Keratinocyte (primary cell): ENCODE measurements at regions not wholly inside any gene's neighbourhood (a gene's known extent, or its start where the extent isn't known, plus 50 kb on each side); places are given as distances from the start of the nearest gene placed in this dataset.

Experiments used
- DNase-seq: peaks from one replicate; pipeline ENCODE4 v3.0.0-alpha.2; 2011; ENCODE audit warnings: low read depth, missing footprints, low spot score
- FAIRE-seq: peaks from 2 replicates; lab custom pipeline; 2011; peaks lifted over from hg19 to GRCh38; lab: Jason Lieb, UNC
- H2AFZ ChIP-seq: 2 replicates; pipeline ENCODE4 v1.6.0; 2012; ENCODE audit warnings: low read length, control low read depth, inconsistent platforms; ENCODE audit not compliant: control insufficient read depth
- H3K27ac ChIP-seq: 2 replicates; pipeline ENCODE4 v1.5.1; 2011; ENCODE audit warnings: low read length; ENCODE audit not compliant: control insufficient read depth, insufficient read depth
- H3K27me3 ChIP-seq: 3 replicates; pipeline ENCODE4 v1.6.0; 2011; ENCODE audit warnings: low read length; ENCODE audit not compliant: control insufficient read depth, insufficient read depth; ENCODE audit errors: extremely low read depth
- H3K36me3 ChIP-seq, 2 experiments: 2 replicates in 1 of 2; 3 replicates in 1 of 2; pipeline ENCODE4 v1.5.1; 2011; ENCODE audit warnings: low read length in 2 of 2, mild to moderate bottlenecking in 1 of 2; ENCODE audit not compliant: control insufficient read depth in 2 of 2, insufficient read depth in 2 of 2; ENCODE audit errors: extremely low read depth in 1 of 2
- H3K4me1 ChIP-seq: 3 replicates; pipeline ENCODE4 v1.5.1; 2011; ENCODE audit warnings: low read length; ENCODE audit not compliant: control insufficient read depth, insufficient read depth; ENCODE audit errors: extremely low read depth
- H3K4me2 ChIP-seq: 3 replicates; pipeline ENCODE4 v1.6.0; 2011; ENCODE audit warnings: low read depth, low read length; ENCODE audit not compliant: control insufficient read depth, insufficient read depth; ENCODE audit errors: extremely low read depth
- H3K4me3 ChIP-seq, 3 experiments: fragments of 200-600 bp in 1 of 3; sonication (generic) in 1 of 3; 2 replicates in 2 of 3; 3 replicates in 1 of 3; pipeline ENCODE4 v1.5.1; 2011 to 2016; ENCODE audit warnings: low read length in 3 of 3, mild to moderate bottlenecking in 3 of 3, control low read depth in 2 of 3, inconsistent platforms in 1 of 3, low read depth in 1 of 3, mixed read lengths in 1 of 3, mixed run types in 1 of 3, moderate library complexity in 1 of 3; ENCODE audit not compliant: control insufficient read depth in 2 of 3, insufficient read depth in 2 of 3; ENCODE audit errors: extremely low read depth in 1 of 3
- H3K79me2 ChIP-seq: 2 replicates; pipeline ENCODE4 v1.6.0; 2012; ENCODE audit warnings: low read length; ENCODE audit not compliant: control insufficient read depth, insufficient read depth
- H3K9ac ChIP-seq: 3 replicates; pipeline ENCODE4 v1.6.0; 2011; ENCODE audit warnings: low read length; ENCODE audit not compliant: control insufficient read depth, insufficient read depth; ENCODE audit errors: extremely low read depth
- H3K9me1 ChIP-seq: 3 replicates; pipeline ENCODE4 v1.6.0; 2011; ENCODE audit warnings: low read length; ENCODE audit not compliant: control insufficient read depth, insufficient read depth; ENCODE audit errors: extremely low read depth
- H3K9me3 ChIP-seq: 2 replicates; pipeline ENCODE4 v1.5.1; 2012; ENCODE audit warnings: low read depth, low read length; ENCODE audit not compliant: control insufficient read depth
- H4K20me1 ChIP-seq: 3 replicates; pipeline ENCODE4 v1.6.0; 2011; ENCODE audit warnings: low read length; ENCODE audit not compliant: control insufficient read depth, insufficient read depth; ENCODE audit errors: extremely low read depth
- EZH2 ChIP-seq: IDR thresholded peaks from one replicate; pipeline ENCODE4 v1.6.1; 2012; ENCODE audit warnings: inconsistent platforms, mild to moderate bottlenecking, low read length, moderate library complexity
- dilution Hi-C: fragments of 300-500 bp; cut with MboI; formaldehyde crosslinking; loops from one replicate; pipeline ENCODE4 v1.7.0; 2020; ENCODE audit warnings: low sequenced_read_pairs; ENCODE audit not compliant: extremely low pct_ligation_motif_present
- TF ChIP-seq, protein P1 (sequence below), 3 experiments: IDR thresholded peaks in 1 of 3; conservative IDR thresholded peaks in 1 of 3; optimal IDR thresholded peaks in 1 of 3; 2 replicates in 2 of 3; 3 replicates in 1 of 3; pipeline versions ENCODE3 to v1.5.1; 2011; ENCODE audit warnings: low read length in 3 of 3, mild to moderate bottlenecking in 3 of 3, moderate library complexity in 2 of 3, control low read depth in 1 of 3, inconsistent platforms in 1 of 3; ENCODE audit not compliant: insufficient read depth in 2 of 3; ENCODE audit errors: extremely low read depth in 1 of 3

DNA sequence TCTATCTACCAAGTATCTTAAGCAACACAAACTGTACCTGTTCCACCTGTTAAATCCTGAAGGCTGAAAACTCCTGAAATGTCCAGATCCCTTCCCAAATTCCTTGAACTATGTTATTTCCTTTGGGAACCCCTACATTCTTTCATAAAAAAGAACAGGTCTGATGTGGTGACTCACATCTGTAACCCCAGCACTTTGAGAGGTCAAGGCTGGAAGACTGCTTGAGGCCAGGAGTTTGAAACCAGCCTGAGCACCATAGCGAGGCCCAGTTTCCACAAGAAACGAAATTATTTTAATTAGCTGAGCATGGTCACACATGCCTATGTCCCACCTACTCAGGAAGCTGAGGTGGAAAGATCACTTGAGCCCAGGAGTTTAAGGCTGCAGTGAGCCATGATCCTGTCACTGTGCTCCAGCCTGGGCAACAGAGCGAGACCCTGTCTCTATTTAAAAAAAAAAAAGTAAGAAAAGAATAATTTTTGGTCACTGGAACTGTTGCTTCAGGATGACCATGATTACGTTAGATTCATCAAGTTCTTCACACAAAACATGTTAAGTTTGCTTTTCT, 84.3 kb downstream of the PHLDA1 start:
- H3K79me2 ChIP-seq: no peaks in the 10 kb centered on the region
- dilution Hi-C loops: no loop called here
- no peaks in the 10 kb centered on the region for H3K27me3 ChIP-seq
- DNase-seq (no peak), FAIRE-seq (peak; percentile 32)
- H3K36me3 ChIP-seq: no peaks in the 10 kb centered on the region
- no peaks in the 10 kb centered on the region for H3K9me3 ChIP-seq
- TF ChIP-seq EZH2: no peak
- TF ChIP-seq, protein P1, sequence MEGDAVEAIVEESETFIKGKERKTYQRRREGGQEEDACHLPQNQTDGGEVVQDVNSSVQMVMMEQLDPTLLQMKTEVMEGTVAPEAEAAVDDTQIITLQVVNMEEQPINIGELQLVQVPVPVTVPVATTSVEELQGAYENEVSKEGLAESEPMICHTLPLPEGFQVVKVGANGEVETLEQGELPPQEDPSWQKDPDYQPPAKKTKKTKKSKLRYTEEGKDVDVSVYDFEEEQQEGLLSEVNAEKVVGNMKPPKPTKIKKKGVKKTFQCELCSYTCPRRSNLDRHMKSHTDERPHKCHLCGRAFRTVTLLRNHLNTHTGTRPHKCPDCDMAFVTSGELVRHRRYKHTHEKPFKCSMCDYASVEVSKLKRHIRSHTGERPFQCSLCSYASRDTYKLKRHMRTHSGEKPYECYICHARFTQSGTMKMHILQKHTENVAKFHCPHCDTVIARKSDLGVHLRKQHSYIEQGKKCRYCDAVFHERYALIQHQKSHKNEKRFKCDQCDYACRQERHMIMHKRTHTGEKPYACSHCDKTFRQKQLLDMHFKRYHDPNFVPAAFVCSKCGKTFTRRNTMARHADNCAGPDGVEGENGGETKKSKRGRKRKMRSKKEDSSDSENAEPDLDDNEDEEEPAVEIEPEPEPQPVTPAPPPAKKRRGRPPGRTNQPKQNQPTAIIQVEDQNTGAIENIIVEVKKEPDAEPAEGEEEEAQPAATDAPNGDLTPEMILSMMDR (optimal IDR thresholded peaks at IDR 0.05 in 1 of 3, IDR thresholded peaks at IDR 0.05 in 1 of 3, conservative IDR thresholded peaks at IDR 0.05 in 1 of 3; ENCODE audit: extremely low read depth in 1 of 3, insufficient read depth in 2 of 3, low read length in 3 of 3): no peak
- no peak overlapping the region for H3K9ac ChIP-seq
- peaks cover 33% of the 10 kb centered on the region for H3K4me1 ChIP-seq
- H4K20me1 ChIP-seq: no peaks in the 10 kb centered on the region
- H3K27ac ChIP-seq: no peak overlapping the region
- H3K4me3 ChIP-seq: no peak overlapping the region
- no peak overlapping the region for H2AFZ ChIP-seq
- H3K4me2 ChIP-seq: no peak overlapping the region
- no peaks in the 10 kb centered on the region for H3K9me1 ChIP-seq

DNA sequence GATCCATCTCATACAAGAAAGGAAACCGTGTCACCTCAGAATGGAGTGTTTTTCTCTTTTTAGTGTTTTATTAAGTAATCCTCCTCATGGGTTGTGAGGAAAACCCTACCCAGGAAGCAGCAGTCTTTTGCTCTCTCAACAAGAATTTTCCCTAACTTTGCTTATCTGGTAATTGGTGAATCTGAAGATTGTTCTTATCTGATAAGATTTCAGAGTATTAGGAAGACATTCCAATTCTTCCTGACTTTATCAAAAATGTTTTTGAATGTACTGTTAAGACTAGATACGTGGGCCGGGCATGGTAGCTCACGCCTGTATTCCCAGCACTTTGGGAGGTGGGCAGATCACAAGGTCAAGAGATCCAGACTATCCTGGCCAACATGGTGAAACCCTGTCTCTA, 86.0 kb downstream of the PHLDA1 start:
- Histone ChIP-seq H4K20me1 (no peaks in the 10 kb centered on the region), H3K79me2 (no peaks in the 10 kb centered on the region), H2AFZ (no peak overlapping the region), H3K36me3 (no peaks in the 10 kb centered on the region), H3K9me3 (no peaks in the 10 kb centered on the region), H3K9me1 (no peaks in the 10 kb centered on the region), H3K27me3 (no peaks in the 10 kb centered on the region), H3K4me1 (peaks cover 33% of the 10 kb centered on the region), H3K27ac (peak overlapping the region; percentile 89), H3K9ac (no peak overlapping the region), H3K4me2 (no peak overlapping the region), H3K4me3 (no peak overlapping the region)
- FAIRE-seq: no peak
- dilution Hi-C loops: no loop called here
- no peak for DNase-seq
- no peak for TF ChIP-seq EZH2
- TF ChIP-seq, protein P1 (optimal IDR thresholded peaks at IDR 0.05 in 1 of 3, IDR thresholded peaks at IDR 0.05 in 1 of 3, conservative IDR thresholded peaks at IDR 0.05 in 1 of 3; ENCODE audit: extremely low read depth in 1 of 3, insufficient read depth in 2 of 3, low read length in 3 of 3): no peak
